C4-2B (cell line): ENCODE measurements at regions not wholly inside any gene's neighbourhood (a gene's known extent, or its start where the extent isn't known, plus 50 kb on each side); places are given as distances from the start of the nearest gene placed in this dataset.

ENCODE experiments used
- CTCF ChIP-seq: fragments of 450-650 bp; conservative IDR thresholded peaks from 2 replicates; pipeline ENCODE4 v1.5.1; 2017; ENCODE audit warnings: mild to moderate bottlenecking
- ZFX ChIP-seq: fragments of 450-650 bp; IDR thresholded peaks from 2 replicates; pipeline ENCODE4 v1.6.1; 2017

GRCh38 chr20:11275740-11276139 lies 601.9 kb upstream of the JAG1 start:
- TF ChIP-seq CTCF: no peak
- TF ChIP-seq ZFX: no peak
